IPS-15b (cell line): ENCODE measurements at regions not wholly inside any gene's neighbourhood (a gene's known extent, or its start where the extent isn't known, plus 50 kb on each side); places are given as distances from the start of the nearest gene placed in this dataset.

ENCODE experiments used
- H3K27me3 ChIP-seq: one replicate; pipeline ENCODE4 v1.6.1; 2013; ENCODE audit warnings: low read length; ENCODE audit not compliant: control insufficient read depth, insufficient read depth
- H3K36me3 ChIP-seq: one replicate; pipeline ENCODE4 v1.6.1; 2013; ENCODE audit warnings: low read length; ENCODE audit not compliant: control insufficient read depth, insufficient read depth
- H3K4me1 ChIP-seq: one replicate; pipeline ENCODE4 v1.6.1; 2013; ENCODE audit warnings: mild to moderate bottlenecking, low read length; ENCODE audit not compliant: control insufficient read depth, insufficient read depth
- H3K4me3 ChIP-seq: one replicate; pipeline ENCODE4 v1.5.1; 2013; ENCODE audit warnings: low read depth, low read length
- H3K9ac ChIP-seq: one replicate; pipeline ENCODE4 v1.6.1; 2013; ENCODE audit warnings: low read depth, mild to moderate bottlenecking, low read length
- H3K9me3 ChIP-seq: one replicate; pipeline ENCODE4 v1.6.1; 2013; ENCODE audit warnings: mild to moderate bottlenecking, low read length; ENCODE audit not compliant: control insufficient read depth, insufficient read depth

DNA sequence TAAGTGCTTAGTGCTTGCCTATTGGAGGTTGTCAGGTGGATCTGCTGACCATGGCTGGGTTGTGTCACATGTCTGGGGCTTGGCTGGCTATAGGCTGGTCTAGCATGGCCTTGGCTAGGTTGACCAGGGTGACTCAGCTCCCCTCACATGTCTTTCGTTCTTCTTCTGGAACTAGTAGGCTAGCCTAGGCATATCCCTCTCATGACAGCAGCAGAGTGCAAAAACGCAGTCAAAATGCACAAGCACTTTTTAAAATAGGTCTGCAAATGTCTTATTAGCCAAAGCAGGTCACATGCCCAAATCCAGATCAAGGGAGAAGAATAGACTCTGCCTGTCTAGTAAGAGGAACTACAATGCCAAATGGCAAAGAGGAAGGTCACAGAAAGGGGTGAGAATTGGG, 179.7 kb upstream of the ACVR2A start:
- H3K4me3 ChIP-seq, result no peak overlapping the region
- no peaks in the 10 kb centered on the region for H3K27me3 ChIP-seq
- H3K36me3 ChIP-seq, result no peaks in the 10 kb centered on the region
- H3K9ac ChIP-seq, result no peak overlapping the region
- H3K9me3 ChIP-seq, result no peaks in the 10 kb centered on the region
- no peaks in the 10 kb centered on the region for H3K4me1 ChIP-seq

DNA sequence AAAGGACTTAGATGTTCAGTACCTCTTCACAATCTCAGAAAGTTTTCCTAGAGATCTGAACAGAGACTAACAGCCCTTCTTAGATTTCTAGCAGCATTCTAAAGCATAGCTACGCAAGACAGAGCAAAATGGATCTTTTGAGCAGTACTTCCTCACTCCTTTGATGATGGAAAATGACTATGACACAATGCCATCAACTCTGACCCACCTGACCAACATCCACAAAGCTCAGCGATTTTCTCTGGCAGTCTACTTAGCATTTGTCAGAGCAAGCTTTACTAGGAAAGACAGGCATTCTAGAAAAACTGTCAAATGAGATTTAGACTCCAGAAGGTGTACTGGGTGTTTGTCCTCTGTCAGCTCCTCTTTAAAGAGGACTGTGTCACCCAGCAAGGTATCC, 180.9 kb upstream of the ACVR2A start:
- no peak overlapping the region for H3K4me3 ChIP-seq
- H3K36me3 ChIP-seq, result no peaks in the 10 kb centered on the region

DNA sequence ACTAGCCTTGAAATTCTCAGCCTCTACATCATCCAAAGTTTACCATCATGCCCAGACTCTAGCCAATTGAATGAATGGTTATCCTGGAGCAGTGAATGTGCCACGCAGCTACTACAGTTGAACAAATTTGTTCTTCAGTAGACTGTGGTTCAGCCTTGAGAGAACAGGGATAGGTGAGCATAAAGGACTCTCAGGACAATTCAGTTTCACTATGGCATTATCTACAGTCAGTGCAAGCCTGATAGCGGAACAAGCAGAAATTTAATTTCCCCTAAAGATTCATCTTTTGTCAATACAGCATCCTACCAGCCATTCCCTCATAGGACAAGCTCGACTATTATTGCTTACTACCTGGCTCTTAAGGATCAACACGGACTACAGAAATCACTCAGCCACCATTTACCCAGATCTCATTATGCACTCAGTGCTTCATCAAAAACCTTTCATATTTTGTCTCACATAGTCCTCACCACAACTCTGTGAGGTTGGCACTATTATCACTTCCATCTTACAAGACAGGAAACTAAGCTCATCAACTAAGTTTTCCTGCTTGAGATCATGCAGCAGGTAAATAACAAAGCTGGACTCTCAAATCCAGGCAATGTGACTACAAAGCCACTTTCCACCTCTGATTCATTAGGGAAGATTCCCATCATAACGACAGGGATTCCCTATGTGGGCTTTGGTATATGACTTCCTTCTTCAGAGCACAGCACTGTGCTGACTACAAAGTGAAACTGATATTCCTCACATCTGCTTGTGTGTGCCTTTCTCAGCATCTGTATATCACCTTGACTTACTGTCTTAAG, 181.5 kb upstream of the ACVR2A start:
- no peaks in the 10 kb centered on the region for H3K9me3 ChIP-seq
- no peaks in the 10 kb centered on the region for H3K4me1 ChIP-seq
- H3K27me3 ChIP-seq, result no peaks in the 10 kb centered on the region
- no peaks in the 10 kb centered on the region for H3K36me3 ChIP-seq
- H3K4me3 ChIP-seq, result no peak overlapping the region
- no peak overlapping the region for H3K9ac ChIP-seq

More for the DNA sequence above, 180.9 kb upstream of the ACVR2A start:
- Histone ChIP-seq H3K4me1 (no peaks in the 10 kb centered on the region), H3K9me3 (no peaks in the 10 kb centered on the region), H3K9ac (no peak overlapping the region), H3K27me3 (no peaks in the 10 kb centered on the region)

DNA sequence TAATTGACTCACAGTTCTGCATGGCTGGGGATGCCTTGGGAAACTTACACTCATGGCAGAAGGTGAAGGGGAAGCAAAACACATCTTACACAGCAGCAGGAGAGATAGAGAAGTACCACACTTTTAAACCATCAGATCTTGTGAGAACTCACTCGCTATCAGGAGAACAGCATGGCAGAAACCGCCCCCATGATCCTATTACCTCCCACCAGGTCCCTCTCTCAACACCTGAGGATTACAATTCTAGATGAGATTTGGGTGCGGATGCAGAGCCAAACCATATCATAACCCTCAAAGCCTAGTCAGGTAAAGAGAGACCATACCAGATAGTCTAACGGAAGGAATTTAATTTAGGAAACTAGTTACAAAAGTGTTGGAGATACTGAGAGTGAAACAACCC, 182.6 kb upstream of the ACVR2A start:
- Histone ChIP-seq H3K4me3 (no peak overlapping the region), H3K9ac (no peak overlapping the region), H3K36me3 (no peaks in the 10 kb centered on the region), H3K9me3 (no peaks in the 10 kb centered on the region), H3K4me1 (no peaks in the 10 kb centered on the region), H3K27me3 (no peaks in the 10 kb centered on the region)

DNA sequence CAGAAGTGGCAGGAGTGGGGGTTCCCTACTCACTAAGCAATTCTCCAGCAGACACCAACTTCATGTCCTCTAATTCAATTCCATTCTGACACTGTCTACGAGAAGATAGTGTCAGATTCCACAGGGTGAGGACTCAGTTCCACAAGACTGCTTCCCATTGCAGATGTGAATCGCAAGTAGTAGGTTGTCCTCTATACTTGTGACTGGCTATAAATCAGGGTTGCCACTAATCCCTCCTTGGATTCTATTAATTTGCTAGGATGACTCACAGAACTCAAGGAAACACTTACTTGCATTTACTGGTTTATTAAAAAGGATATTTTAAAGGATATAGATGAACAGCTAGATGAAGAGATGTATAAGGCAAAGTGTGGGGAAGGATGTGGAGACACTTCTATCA, 184.1 kb upstream of the ACVR2A start:
- H3K4me1 ChIP-seq, result no peaks in the 10 kb centered on the region
- H3K36me3 ChIP-seq, result no peaks in the 10 kb centered on the region
- no peak overlapping the region for H3K9ac ChIP-seq
- no peaks in the 10 kb centered on the region for H3K27me3 ChIP-seq
- H3K9me3 ChIP-seq, result no peaks in the 10 kb centered on the region
- H3K4me3 ChIP-seq, result no peak overlapping the region

DNA sequence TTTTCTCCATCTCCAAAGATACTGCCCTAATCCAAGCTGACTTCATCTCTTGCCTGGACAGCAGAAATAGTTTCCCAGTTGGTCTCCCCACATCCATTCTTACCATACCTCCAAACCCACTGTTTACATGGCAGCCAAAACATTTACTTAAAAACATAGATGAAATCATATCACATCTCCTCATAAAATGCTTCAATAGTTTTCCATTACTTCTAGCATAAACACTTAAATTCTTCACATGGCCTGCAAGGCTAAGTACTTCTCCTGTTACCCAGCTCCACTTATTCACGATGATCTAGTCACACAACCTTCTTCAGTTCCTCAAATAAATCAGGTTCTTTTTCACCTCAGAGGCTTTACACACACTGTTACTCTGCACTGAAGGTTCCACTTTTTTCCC, 185.8 kb upstream of the ACVR2A start:
- no peaks in the 10 kb centered on the region for H3K9me3 ChIP-seq
- H3K4me3 ChIP-seq, result no peak overlapping the region
- H3K36me3 ChIP-seq, result no peaks in the 10 kb centered on the region
- no peaks in the 10 kb centered on the region for H3K27me3 ChIP-seq
- H3K9ac ChIP-seq, result no peak overlapping the region
- no peaks in the 10 kb centered on the region for H3K4me1 ChIP-seq

DNA sequence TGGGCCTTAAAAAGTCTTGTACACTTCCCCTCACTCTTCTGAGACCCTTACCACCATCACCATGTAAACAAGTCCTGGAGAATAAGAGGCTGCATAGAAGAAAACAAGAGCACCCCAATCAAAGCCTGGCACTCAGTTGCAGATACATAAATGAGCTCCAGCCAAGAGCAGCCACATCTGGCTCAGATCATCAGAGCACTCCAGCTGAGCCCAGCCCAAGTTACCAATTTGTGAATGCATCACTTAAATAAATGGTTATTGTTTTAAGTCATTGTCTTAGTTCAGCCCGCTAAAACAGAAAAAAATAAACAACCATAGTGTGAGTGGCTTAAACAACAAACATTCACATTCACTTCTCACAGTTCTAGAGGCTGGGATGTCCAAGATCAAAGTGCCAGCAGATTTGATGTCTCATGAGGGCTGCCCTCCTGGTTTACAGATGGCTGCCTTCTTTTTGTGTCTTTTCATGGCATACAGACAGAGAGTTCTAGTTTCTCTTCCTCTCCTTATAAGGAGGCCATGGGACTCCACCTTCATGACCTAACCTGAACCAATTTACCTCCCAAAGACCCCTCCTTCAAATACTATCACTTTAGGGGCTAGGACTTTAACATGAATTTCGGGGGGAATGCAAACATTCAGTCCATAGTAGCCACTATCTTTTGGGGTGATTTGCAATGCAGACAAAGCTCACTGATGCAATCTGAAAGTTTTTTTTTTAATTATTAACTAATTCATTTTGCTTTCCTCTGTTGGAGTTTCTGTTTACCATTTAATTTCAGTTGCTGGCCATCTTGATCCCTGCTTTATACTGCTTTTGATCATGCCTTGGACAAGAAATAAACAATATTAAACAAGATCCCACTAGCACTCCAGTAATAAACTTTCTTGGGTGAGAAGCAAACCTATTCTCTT, 187.5 kb upstream of the ACVR2A start:
- Histone ChIP-seq H3K4me1 (no peaks in the 10 kb centered on the region), H3K9ac (no peak overlapping the region), H3K36me3 (no peaks in the 10 kb centered on the region), H3K4me3 (no peak overlapping the region), H3K27me3 (no peaks in the 10 kb centered on the region), H3K9me3 (no peaks in the 10 kb centered on the region)

DNA sequence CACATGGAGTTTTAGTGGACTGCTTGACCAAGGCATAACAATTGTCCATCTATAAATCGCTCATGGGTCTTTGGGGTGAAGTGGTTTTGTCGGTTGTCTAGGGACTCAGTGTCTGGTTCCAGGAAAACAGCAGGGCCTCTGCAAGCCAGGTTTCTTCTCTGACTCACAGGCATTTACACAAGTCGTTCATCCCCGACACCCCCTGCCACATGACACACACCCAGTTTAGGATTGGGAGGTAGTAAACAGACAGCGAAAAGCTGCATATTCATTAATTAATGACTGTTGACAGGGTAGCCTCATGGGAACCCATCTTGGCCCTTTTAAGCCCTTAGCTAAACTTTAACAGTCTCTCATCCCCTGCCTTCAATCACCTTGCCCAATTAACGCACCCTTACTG, 194.8 kb upstream of the ACVR2A start:
- H3K4me3 ChIP-seq, result no peak overlapping the region
- peaks cover 17% of the 10 kb centered on the region for H3K4me1 ChIP-seq
- no peaks in the 10 kb centered on the region for H3K36me3 ChIP-seq
- no peaks in the 10 kb centered on the region for H3K9me3 ChIP-seq
- H3K9ac ChIP-seq, result no peak overlapping the region
- no peaks in the 10 kb centered on the region for H3K27me3 ChIP-seq

DNA sequence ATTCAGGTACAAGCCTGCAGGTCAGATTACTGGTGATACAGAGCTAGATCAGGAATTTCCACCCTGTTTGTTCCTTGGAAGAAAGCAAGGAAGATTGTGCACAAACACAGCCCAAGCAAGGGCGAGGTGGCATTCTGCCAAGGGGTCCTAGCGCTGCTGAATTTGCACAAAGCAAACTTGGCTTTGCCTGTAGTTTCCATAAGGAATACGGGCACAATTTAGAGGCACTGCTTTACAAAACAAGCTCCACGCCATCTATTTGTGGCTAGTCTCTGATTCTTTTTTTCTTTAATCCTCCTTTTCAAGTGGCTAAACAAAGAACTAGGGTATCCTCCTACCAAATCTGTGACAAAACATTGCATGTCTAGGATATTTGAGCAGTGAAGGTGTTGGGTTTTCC, 195.5 kb upstream of the ACVR2A start:
- no peaks in the 10 kb centered on the region for H3K27me3 ChIP-seq
- H3K36me3 ChIP-seq, result no peaks in the 10 kb centered on the region
- no peaks in the 10 kb centered on the region for H3K9me3 ChIP-seq
- peaks cover 17% of the 10 kb centered on the region for H3K4me1 ChIP-seq
- no peak overlapping the region for H3K9ac ChIP-seq
- H3K4me3 ChIP-seq, result no peak overlapping the region

DNA sequence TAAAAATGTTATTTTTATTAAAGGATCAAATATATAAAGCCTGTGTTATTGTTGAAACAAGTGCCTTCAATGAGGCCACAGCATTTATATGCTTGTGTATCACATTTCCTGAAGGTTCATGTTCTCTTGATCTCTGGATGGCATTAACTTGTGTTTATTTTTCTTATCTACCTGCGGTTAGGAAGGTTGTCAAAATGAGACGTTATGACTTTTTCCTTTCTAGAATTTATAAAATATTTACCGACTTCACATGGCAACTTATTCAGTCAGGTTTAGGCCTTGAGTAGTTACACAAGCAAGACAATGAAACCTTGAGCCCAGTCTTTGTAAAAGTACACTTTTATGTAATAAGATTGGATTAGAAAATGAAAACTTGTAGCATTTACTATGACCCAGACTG, 196.4 kb upstream of the ACVR2A start:
- H3K27me3 ChIP-seq, result no peaks in the 10 kb centered on the region
- no peaks in the 10 kb centered on the region for H3K36me3 ChIP-seq
- H3K4me3 ChIP-seq, result no peak overlapping the region
- no peaks in the 10 kb centered on the region for H3K9me3 ChIP-seq
- H3K4me1 ChIP-seq, result peaks cover 17% of the 10 kb centered on the region
- no peak overlapping the region for H3K9ac ChIP-seq

DNA sequence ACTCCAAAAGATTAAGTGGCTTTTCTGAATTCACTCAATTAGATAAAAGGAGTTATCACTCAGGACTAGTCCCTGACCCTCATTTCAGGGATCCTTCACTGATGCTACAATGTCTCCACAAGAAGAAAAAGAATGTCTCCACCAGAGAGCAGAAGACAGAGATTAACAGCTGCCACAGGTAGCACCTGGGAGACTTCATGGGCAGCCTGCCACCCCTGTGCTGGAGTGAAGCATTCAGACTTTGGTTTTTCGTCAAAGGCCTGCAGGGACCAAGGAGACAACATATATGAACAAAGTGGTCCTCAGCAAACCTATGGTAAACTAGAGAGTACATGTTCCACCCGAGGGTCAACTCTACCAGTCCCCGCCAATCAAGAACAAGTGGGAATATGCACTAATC, 197.0 kb upstream of the ACVR2A start:
- no peak overlapping the region for H3K4me3 ChIP-seq
- peaks cover 17% of the 10 kb centered on the region for H3K4me1 ChIP-seq
- no peak overlapping the region for H3K9ac ChIP-seq
- no peaks in the 10 kb centered on the region for H3K36me3 ChIP-seq
- no peaks in the 10 kb centered on the region for H3K27me3 ChIP-seq
- H3K9me3 ChIP-seq, result no peaks in the 10 kb centered on the region
